ENCODE measurements at regions not wholly inside any gene's neighbourhood (a gene's known extent, or its start where the extent isn't known, plus 50 kb on each side); places are given as distances from the start of the nearest gene placed in this dataset.

DNA sequence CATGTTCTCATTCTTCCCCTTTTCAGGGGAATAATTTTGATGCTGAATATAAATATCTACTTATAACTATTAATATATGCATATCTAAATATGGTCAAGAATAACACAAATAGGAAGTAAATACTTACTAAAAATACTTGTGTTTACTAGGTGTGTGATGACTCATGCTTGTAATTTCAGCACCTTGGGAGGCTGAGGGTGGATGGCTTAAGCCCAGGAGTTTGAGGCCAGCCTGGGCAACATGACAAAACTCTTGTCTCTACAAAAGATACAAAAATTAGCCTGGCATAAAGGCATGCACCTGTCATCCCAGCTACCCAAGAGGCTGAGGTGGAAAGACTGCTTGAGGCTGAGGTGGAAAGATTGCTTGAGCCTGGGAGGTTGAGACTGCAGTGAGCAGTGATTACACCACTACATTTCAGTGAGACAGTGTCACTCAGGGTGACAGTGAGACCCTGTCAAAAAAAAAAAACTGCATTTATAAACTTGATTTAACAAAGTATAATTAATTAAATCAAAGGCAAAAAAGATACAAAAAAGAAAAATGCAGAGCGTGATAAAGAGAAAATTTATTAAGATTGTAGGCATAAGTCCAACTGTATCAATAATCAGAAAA lies 703.1 kb upstream of the VRK2 start:
- no peaks in the 10 kb centered on the region for H3K4me1 ChIP-seq (ENCODE audit: control insufficient read depth in 3 of 3, insufficient read depth in 2 of 3, low read depth in 1 of 3, low read length in 2 of 3)
- no peak for FAIRE-seq
- no peaks in the 10 kb centered on the region for H3K27me3 ChIP-seq (ENCODE audit: control insufficient read depth in 3 of 3, insufficient read depth in 3 of 3, low read length in 3 of 3)
- H3K9me3 ChIP-seq (ENCODE audit: control insufficient read depth in 2 of 2, insufficient read depth in 1 of 2, low read depth in 1 of 2, low read length in 1 of 2) = no peaks in the 10 kb centered on the region
- H3K27ac ChIP-seq (ENCODE audit: low read depth in 1 of 3, low read length in 2 of 3) = no peak overlapping the region
- H3K4me3 ChIP-seq (ENCODE audit: low read depth in 1 of 3, low read length in 3 of 3) = no peak overlapping the region
- no peak for DNase-seq
- 84 to 91% (median 85%) methylated on average over 1 of the region's 1 CpG for WGBS, 3 donors
- no peaks in the 10 kb centered on the region for H3K36me3 ChIP-seq (ENCODE audit: control insufficient read depth in 3 of 3, insufficient read depth in 2 of 3, low read depth in 1 of 3, low read length in 3 of 3)

DNA sequence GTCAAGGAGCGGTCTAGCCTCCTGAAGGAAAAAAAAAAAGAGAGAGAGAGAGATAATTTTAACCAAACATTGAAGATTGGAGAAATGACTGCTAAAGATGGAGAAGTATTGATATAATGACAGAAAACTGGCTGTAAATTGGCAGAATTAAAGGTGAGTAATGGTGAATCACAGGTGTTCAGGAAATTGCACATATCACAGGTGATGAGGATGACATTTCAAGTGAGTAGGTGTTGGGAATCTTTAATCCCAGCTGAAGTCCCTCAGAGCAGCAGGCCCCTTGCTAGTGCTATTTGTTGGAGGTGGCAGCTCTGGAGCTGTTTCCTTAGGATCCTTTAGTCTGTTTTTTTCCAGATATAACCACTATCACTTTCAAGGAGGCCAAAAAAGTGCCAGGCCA lies 678.4 kb upstream of the VRK2 start:
- no peak overlapping the region for H3K4me3 ChIP-seq (ENCODE audit: low read depth in 1 of 3, low read length in 3 of 3)

DNA sequence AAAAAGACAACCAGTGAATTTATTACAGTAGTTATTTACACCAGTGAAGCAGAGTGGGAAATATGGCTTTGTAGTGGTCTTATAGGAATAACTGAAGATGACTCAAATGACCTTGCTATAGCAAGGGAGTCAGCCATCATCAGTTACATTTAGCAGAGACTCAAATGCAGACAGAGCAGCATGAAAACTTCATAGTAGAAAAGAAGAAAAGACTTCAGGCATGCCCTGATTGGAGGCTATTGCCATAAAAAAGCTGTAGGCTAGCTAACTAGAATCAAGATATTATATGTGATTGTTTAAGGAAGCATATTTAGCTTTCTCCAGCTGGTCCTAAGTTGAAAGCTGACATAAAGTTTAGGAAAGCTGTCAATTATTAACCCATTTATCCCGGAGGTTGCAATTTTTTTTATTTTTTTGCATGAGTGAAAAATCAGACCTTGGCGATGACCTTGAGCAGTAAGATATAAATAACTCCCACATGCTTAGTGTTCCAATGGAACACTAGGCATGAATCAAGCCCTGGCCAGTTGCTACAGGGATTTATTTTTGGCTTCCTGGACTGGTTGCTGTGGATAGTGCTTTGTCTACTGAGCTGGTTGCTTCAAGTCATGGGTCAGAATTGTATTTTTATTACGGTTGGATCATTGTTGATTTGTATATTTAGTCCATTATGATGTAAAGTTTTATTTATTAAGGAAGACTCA lies 675.6 kb upstream of the VRK2 start:
- 42 to 60% (median 55%) methylated on average over 3 of the region's 3 CpGs for WGBS, 3 donors

More for the DNA sequence above, 678.4 kb upstream of the VRK2 start:
- Histone ChIP-seq H3K4me1 (ENCODE audit: control insufficient read depth in 3 of 3, insufficient read depth in 2 of 3, low read depth in 1 of 3, low read length in 2 of 3) (no peaks in the 10 kb centered on the region), H3K9me3 (ENCODE audit: control insufficient read depth in 2 of 2, insufficient read depth in 1 of 2, low read depth in 1 of 2, low read length in 1 of 2) (no peaks in the 10 kb centered on the region), H3K27ac (ENCODE audit: low read depth in 1 of 3, low read length in 2 of 3) (no peak overlapping the region), H3K36me3 (ENCODE audit: control insufficient read depth in 3 of 3, insufficient read depth in 2 of 3, low read depth in 1 of 3, low read length in 3 of 3) (no peaks in the 10 kb centered on the region), H3K27me3 (ENCODE audit: control insufficient read depth in 3 of 3, insufficient read depth in 3 of 3, low read length in 3 of 3) (no peaks in the 10 kb centered on the region)
- 79 to 89% (median 87%) methylated on average over 1 of the region's 1 CpG for WGBS, 3 donors
- no peak for FAIRE-seq
- no peak for DNase-seq

DNA sequence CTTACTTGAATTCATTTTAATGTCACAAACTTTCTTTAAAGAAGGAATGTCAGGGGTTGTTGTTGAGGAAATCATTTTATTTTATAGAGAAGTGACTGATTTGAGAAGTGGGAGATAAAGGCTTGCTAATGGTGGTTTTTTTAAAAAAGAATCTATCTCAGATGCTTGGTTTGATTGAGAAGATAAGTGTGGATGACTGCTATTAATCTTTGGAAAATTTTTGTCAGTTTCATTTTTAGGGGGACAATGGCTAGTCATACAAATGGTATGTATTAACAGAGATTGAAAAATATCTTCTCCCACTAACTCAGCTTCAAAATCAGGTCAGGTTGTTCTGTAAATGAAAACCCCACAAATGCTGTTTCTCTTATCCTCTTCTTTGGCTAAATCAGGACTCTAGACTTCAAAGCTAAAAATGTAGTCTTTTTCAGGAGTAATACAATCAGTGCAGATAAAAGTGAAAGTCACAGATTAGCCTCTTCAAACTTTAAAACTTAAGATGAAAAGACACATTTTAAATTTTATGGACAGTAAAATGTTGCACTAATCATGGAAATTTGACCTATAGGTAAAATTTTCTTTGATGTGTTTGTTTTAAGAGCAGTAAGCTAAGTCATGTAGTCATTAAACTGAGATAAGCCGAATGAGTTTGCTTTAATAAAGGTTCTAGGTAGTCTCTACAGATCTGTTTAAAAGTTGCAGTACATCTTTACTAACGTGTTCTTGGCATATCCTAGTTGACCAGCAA lies 674.2 kb upstream of the VRK2 start:
- Histone ChIP-seq H3K4me1 (ENCODE audit: control insufficient read depth in 3 of 3, insufficient read depth in 2 of 3, low read depth in 1 of 3, low read length in 2 of 3) (no peaks in the 10 kb centered on the region), H3K4me3 (ENCODE audit: low read depth in 1 of 3, low read length in 3 of 3) (no peak overlapping the region), H3K36me3 (ENCODE audit: control insufficient read depth in 3 of 3, insufficient read depth in 2 of 3, low read depth in 1 of 3, low read length in 3 of 3) (no peaks in the 10 kb centered on the region), H3K27me3 (ENCODE audit: control insufficient read depth in 3 of 3, insufficient read depth in 3 of 3, low read length in 3 of 3) (no peaks in the 10 kb centered on the region), H3K27ac (ENCODE audit: low read depth in 1 of 3, low read length in 2 of 3) (no peak overlapping the region), H3K9me3 (ENCODE audit: control insufficient read depth in 2 of 2, insufficient read depth in 1 of 2, low read depth in 1 of 2, low read length in 1 of 2) (no peaks in the 10 kb centered on the region)
- FAIRE-seq = no peak
- WGBS, 3 donors = 25 to 47% (median 26%) methylated on average over 2 of the region's 2 CpGs
- no peak for DNase-seq

More for the DNA sequence above, 675.6 kb upstream of the VRK2 start:
- Histone ChIP-seq H3K4me3 (ENCODE audit: low read depth in 1 of 3, low read length in 3 of 3) (no peak overlapping the region), H3K27ac (ENCODE audit: low read depth in 1 of 3, low read length in 2 of 3) (no peak overlapping the region), H3K27me3 (ENCODE audit: control insufficient read depth in 3 of 3, insufficient read depth in 3 of 3, low read length in 3 of 3) (no peaks in the 10 kb centered on the region), H3K36me3 (ENCODE audit: control insufficient read depth in 3 of 3, insufficient read depth in 2 of 3, low read depth in 1 of 3, low read length in 3 of 3) (no peaks in the 10 kb centered on the region), H3K4me1 (ENCODE audit: control insufficient read depth in 3 of 3, insufficient read depth in 2 of 3, low read depth in 1 of 3, low read length in 2 of 3) (no peaks in the 10 kb centered on the region), H3K9me3 (ENCODE audit: control insufficient read depth in 2 of 2, insufficient read depth in 1 of 2, low read depth in 1 of 2, low read length in 1 of 2) (no peaks in the 10 kb centered on the region)
- FAIRE-seq = no peak
- DNase-seq = no peak

DNA sequence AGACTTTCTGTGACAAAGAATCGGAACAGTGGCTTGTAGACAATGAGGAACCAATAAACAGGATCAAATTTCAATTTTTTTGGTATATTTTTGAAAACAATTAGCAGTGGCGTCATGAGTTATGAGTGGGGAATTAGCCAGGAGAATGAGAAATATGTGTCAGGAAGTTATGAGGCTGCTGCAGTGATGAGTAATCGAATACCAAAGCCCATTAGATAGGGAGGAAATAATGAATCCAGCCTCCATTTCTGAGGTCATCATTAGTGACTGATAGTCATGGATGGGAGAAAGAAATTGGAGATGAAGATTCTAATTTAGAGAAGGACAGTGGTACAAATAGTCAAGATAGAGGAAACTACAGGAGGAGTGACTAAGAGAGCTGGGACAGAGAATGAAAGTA lies 673.1 kb upstream of the VRK2 start:
- Histone ChIP-seq H3K9me3 (ENCODE audit: control insufficient read depth in 2 of 2, insufficient read depth in 1 of 2, low read depth in 1 of 2, low read length in 1 of 2) (no peaks in the 10 kb centered on the region), H3K27ac (ENCODE audit: low read depth in 1 of 3, low read length in 2 of 3) (no peak overlapping the region), H3K4me3 (ENCODE audit: low read depth in 1 of 3, low read length in 3 of 3) (no peak overlapping the region), H3K36me3 (ENCODE audit: control insufficient read depth in 3 of 3, insufficient read depth in 2 of 3, low read depth in 1 of 3, low read length in 3 of 3) (no peaks in the 10 kb centered on the region), H3K4me1 (ENCODE audit: control insufficient read depth in 3 of 3, insufficient read depth in 2 of 3, low read depth in 1 of 3, low read length in 2 of 3) (no peaks in the 10 kb centered on the region), H3K27me3 (ENCODE audit: control insufficient read depth in 3 of 3, insufficient read depth in 3 of 3, low read length in 3 of 3) (no peaks in the 10 kb centered on the region)
- WGBS, 3 donors = 70 to 82% (median 80%) methylated on average over 3 of the region's 3 CpGs
- no peak for FAIRE-seq
- DNase-seq = no peak

DNA sequence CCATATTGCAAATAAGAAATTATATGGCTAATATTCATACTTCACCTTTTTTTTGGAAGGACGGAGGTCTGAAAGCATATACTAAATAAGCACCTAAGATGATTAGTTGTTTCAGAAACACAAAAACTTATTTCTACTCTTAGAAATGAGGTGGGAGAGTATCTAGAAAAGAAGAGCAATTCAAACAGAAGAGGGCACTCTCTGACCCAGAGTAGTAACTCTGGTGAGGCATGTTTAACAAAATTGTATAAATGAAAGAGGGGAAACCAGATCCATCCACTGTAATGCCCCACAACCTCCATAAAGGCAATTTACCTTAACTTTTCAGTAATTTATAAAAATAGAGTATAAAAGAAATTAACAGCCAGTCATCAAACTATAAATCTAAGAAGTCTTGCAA lies 669.6 kb upstream of the VRK2 start:
- H3K36me3 ChIP-seq (ENCODE audit: control insufficient read depth in 3 of 3, insufficient read depth in 2 of 3, low read depth in 1 of 3, low read length in 3 of 3) = no peaks in the 10 kb centered on the region
- WGBS, 3 donors = 30 to 71% (median 33%) methylated on average over 1 of the region's 1 CpG
- no peak overlapping the region for H3K27ac ChIP-seq (ENCODE audit: low read depth in 1 of 3, low read length in 2 of 3)
- no peaks in the 10 kb centered on the region for H3K9me3 ChIP-seq (ENCODE audit: control insufficient read depth in 2 of 2, insufficient read depth in 1 of 2, low read depth in 1 of 2, low read length in 1 of 2)
- no peak overlapping the region for H3K4me3 ChIP-seq (ENCODE audit: low read depth in 1 of 3, low read length in 3 of 3)
- no peak for DNase-seq
- no peaks in the 10 kb centered on the region for H3K4me1 ChIP-seq (ENCODE audit: control insufficient read depth in 3 of 3, insufficient read depth in 2 of 3, low read depth in 1 of 3, low read length in 2 of 3)
- FAIRE-seq = no peak
- H3K27me3 ChIP-seq (ENCODE audit: control insufficient read depth in 3 of 3, insufficient read depth in 3 of 3, low read length in 3 of 3) = no peaks in the 10 kb centered on the region

DNA sequence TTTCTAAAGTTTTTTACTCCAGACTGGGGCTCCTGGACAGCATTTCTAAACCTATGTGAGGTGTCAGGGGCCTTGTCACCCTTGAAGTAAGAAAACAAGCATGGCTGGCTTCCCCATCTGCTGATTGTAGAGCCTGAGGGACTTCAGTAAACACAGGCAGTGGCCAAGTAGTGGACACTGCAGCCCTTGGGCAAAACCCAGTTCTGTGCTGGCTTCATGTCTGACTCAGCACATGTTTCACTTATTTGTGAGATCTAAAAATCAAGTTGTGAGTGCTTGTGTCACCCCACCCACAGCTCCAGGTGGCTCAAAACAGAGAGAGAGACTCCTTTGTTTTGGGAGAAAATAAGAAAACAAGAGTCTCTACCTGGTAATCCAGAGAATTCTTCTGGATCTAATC lies 660.3 kb upstream of the VRK2 start:
- no peak for DNase-seq
- Histone ChIP-seq H3K27me3 (ENCODE audit: control insufficient read depth in 3 of 3, insufficient read depth in 3 of 3, low read length in 3 of 3) (no peaks in the 10 kb centered on the region), H3K4me1 (ENCODE audit: control insufficient read depth in 3 of 3, insufficient read depth in 2 of 3, low read depth in 1 of 3, low read length in 2 of 3) (no peaks in the 10 kb centered on the region), H3K9me3 (ENCODE audit: control insufficient read depth in 2 of 2, insufficient read depth in 1 of 2, low read depth in 1 of 2, low read length in 1 of 2) (peaks cover 0 to 7% of the 10 kb centered on the region in 2 donors), H3K36me3 (ENCODE audit: control insufficient read depth in 3 of 3, insufficient read depth in 2 of 3, low read depth in 1 of 3, low read length in 3 of 3) (no peaks in the 10 kb centered on the region), H3K27ac (ENCODE audit: low read depth in 1 of 3, low read length in 2 of 3) (no peak overlapping the region), H3K4me3 (ENCODE audit: low read depth in 1 of 3, low read length in 3 of 3) (no peak overlapping the region)
- no peak for FAIRE-seq

DNA sequence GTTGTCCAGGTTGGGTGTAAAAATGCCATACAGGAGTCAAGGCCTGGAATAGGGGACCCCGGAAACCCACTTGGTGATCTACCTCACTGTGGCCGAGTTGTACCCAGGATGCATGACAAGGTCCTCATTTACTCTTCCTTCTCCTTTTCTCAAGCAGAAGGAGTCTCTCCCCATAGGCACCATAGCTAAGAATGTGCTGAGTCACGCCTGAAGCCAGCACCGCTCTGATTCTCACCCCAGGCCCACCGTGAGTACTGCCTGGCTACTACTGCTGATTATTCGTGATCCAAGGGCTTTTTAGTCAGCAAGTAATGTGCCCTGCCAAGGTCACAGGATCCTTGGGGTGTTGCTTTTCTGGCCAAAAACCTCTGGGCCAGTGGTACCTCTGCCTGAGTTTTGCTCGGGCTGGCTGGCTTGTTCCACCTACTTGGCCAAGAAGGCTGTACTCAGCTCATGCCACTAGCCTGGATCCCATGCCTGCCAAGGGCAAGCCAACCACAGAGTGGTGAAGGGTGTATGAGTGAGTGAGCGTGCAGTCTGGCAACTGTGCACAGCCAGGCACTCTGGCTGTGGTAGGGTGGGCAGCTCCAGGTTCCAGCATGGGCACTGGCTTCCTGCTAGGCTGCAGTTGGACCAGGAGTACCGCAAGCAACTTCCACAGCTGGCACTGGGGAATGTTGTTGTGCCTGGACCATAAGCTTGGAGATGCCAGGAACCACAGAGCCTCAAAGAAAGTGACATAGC lies 650.1 kb upstream of the VRK2 start:
- H3K27ac ChIP-seq (ENCODE audit: low read depth in 1 of 3, low read length in 2 of 3) = no peak overlapping the region
- WGBS, 3 donors = 71 to 84% (median 71%) methylated on average over 9 of the region's 9 CpGs
- no peaks in the 10 kb centered on the region for H3K4me1 ChIP-seq (ENCODE audit: control insufficient read depth in 3 of 3, insufficient read depth in 2 of 3, low read depth in 1 of 3, low read length in 2 of 3)
- no peaks in the 10 kb centered on the region for H3K36me3 ChIP-seq (ENCODE audit: control insufficient read depth in 3 of 3, insufficient read depth in 2 of 3, low read depth in 1 of 3, low read length in 3 of 3)
- FAIRE-seq = no peak
- H3K9me3 ChIP-seq (ENCODE audit: control insufficient read depth in 2 of 2, insufficient read depth in 1 of 2, low read depth in 1 of 2, low read length in 1 of 2) = peaks cover 2 to 6% of the 10 kb centered on the region in 2 donors
- H3K4me3 ChIP-seq (ENCODE audit: low read depth in 1 of 3, low read length in 3 of 3) = no peak overlapping the region
- no peak for DNase-seq
- no peaks in the 10 kb centered on the region for H3K27me3 ChIP-seq (ENCODE audit: control insufficient read depth in 3 of 3, insufficient read depth in 3 of 3, low read length in 3 of 3)
